Breast epithelium (tissue), 4 donors: ENCODE measurements at regions not wholly inside any gene's neighbourhood (a gene's known extent, or its start where the extent isn't known, plus 50 kb on each side); places are given as distances from the start of the nearest gene placed in this dataset.

Experiments used
- DNase-seq, 2 donors: peaks; one replicate each; pipeline ENCODE4 v3.0.0-alpha.2; 2019; ENCODE audit warnings: low spot score in 2 of 2
- H3K27ac ChIP-seq, 2 donors: fragments of 200-600 bp; sonication (generic) in 1 of 2; one replicate each; pipeline ENCODE4 v1.5.1; 2016 to 2019; ENCODE audit warnings: mild to moderate bottlenecking in 1 of 2
- H3K27me3 ChIP-seq, 2 donors: fragments of 200-600 bp; sonication (generic) in 1 of 2; one replicate each; pipeline versions ENCODE4 v1.5.1 to v1.6.0; 2017 to 2019; ENCODE audit warnings: control low read depth in 1 of 2, mild to moderate bottlenecking in 1 of 2
- H3K36me3 ChIP-seq: fragments of 200-600 bp; one replicate; pipeline ENCODE4 v1.5.1; 2019
- H3K4me1 ChIP-seq, 2 donors: fragments of 200-600 bp; sonication (generic); one replicate each; pipeline ENCODE4 v1.5.1; 2016 to 2019; ENCODE audit warnings: control low read depth in 1 of 2
- H3K4me3 ChIP-seq, 3 donors: fragments of 200-600 bp; sonication (generic); 1 replicate in 2 of 3; 2 replicates in 1 of 3; pipeline ENCODE4 v1.5.1; 2016 to 2019; ENCODE audit warnings: mild to moderate bottlenecking in 3 of 3, moderate library complexity in 2 of 3
- H3K9me3 ChIP-seq, 2 donors: fragments of 200-600 bp; sonication (generic) in 1 of 2; one replicate each; pipeline ENCODE4 v1.5.1; 2016 to 2019; ENCODE audit warnings: control low read depth in 1 of 2
- CTCF ChIP-seq, 3 donors: fragments of 450-650 bp; IDR thresholded peaks; one replicate each; pipeline ENCODE4 v1.5.1; 2016 to 2017; ENCODE audit warnings: antibody characterized with exemption in 3 of 3, mild to moderate bottlenecking in 3 of 3, moderate library complexity in 3 of 3
- POLR2A ChIP-seq: fragments of 450-650 bp; IDR thresholded peaks from one replicate; pipeline ENCODE4 v1.6.1; 2016; ENCODE audit warnings: antibody characterized with exemption, mild to moderate bottlenecking, moderate library complexity
- POLR2AphosphoS5 ChIP-seq, 3 donors: sonication (generic); formaldehyde crosslinking; IDR thresholded peaks; one replicate each; pipeline ENCODE4 v1.6.1; 2017; ENCODE audit warnings: antibody characterized with exemption in 3 of 3
- intact Hi-C: fragments of 100-400 bp; cut with DNase I; formaldehyde crosslinking; loops from one replicate; pipeline ENCODE4 v1.15.1; 2023; ENCODE audit warnings: low total_unique reads

GRCh38 chr14:62436261-62436660 is 609.0 kb downstream of the KCNH5 start:
- H3K4me3 ChIP-seq = no peak overlapping the region
- intact Hi-C loops = no loop called here
- H3K27me3 ChIP-seq = no peaks in the 10 kb centered on the region
- H3K27ac ChIP-seq = no peak overlapping the region
- no peak for DNase-seq
- TF ChIP-seq POLR2A (no peak), CTCF (IDR thresholded peaks at IDR 0.05) (no peak), POLR2AphosphoS5 (IDR thresholded peaks at IDR 0.05) (no peak)
- peaks cover 30 to 46% of the 10 kb centered on the region in 2 donors for H3K9me3 ChIP-seq
- no peaks in the 10 kb centered on the region for H3K4me1 ChIP-seq
- no peaks in the 10 kb centered on the region for H3K36me3 ChIP-seq

GRCh38 chr14:62439210-62439609 is 606.0 kb downstream of the KCNH5 start:
- no peaks in the 10 kb centered on the region for H3K36me3 ChIP-seq
- DNase-seq = no peak
- TF ChIP-seq CTCF (IDR thresholded peaks at IDR 0.05) (no peak), POLR2A (no peak), POLR2AphosphoS5 (IDR thresholded peaks at IDR 0.05) (no peak)
- H3K4me1 ChIP-seq = no peaks in the 10 kb centered on the region
- no peaks in the 10 kb centered on the region for H3K27me3 ChIP-seq
- no peak overlapping the region for H3K27ac ChIP-seq
- intact Hi-C loops = no loop called here
- H3K9me3 ChIP-seq = peaks cover 24 to 26% of the 10 kb centered on the region in 2 donors
- no peak overlapping the region for H3K4me3 ChIP-seq

- intact Hi-C loops = no loop called here
- no peak overlapping the region for H3K4me3 ChIP-seq
- no peak for DNase-seq
- H3K9me3 ChIP-seq = peaks cover 18 to 24% of the 10 kb centered on the region in 2 donors
- H3K27ac ChIP-seq = no peak overlapping the region
- no peaks in the 10 kb centered on the region for H3K27me3 ChIP-seq
- H3K36me3 ChIP-seq = no peaks in the 10 kb centered on the region
- TF ChIP-seq POLR2A = no peak
- no peak for TF ChIP-seq POLR2AphosphoS5 (IDR thresholded peaks at IDR 0.05)
- TF ChIP-seq CTCF (IDR thresholded peaks at IDR 0.05) = no peak
- H3K4me1 ChIP-seq = no peaks in the 10 kb centered on the region
Measured at GRCh38 chr14:62443796-62444195, 601.5 kb downstream of the KCNH5 start.

GRCh38 chr14:62445570-62445969 is 599.7 kb downstream of the KCNH5 start:
- H3K9me3 ChIP-seq = peaks cover 3 to 7% of the 10 kb centered on the region in 2 donors
- H3K27ac ChIP-seq = no peak overlapping the region
- no peaks in the 10 kb centered on the region for H3K36me3 ChIP-seq
- H3K27me3 ChIP-seq = no peaks in the 10 kb centered on the region
- intact Hi-C loops = loop anchor here (5.0 kb wide), 1 partner anchor 832 kb away; no protein-coding TSS in a partner anchor
- no peak overlapping the region for H3K4me3 ChIP-seq
- no peak for TF ChIP-seq POLR2AphosphoS5 (IDR thresholded peaks at IDR 0.05)
- no peak for TF ChIP-seq POLR2A
- TF ChIP-seq CTCF (IDR thresholded peaks at IDR 0.05) = no peak
- no peaks in the 10 kb centered on the region for H3K4me1 ChIP-seq
- no peak for DNase-seq

GRCh38 chr14:62451221-62451620 is 594.0 kb downstream of the KCNH5 start:
- no peak for TF ChIP-seq CTCF (IDR thresholded peaks at IDR 0.05)
- TF ChIP-seq POLR2A = no peak
- TF ChIP-seq POLR2AphosphoS5 (IDR thresholded peaks at IDR 0.05) = no peak
- intact Hi-C loops = no loop called here
- DNase-seq = no peak
- Histone ChIP-seq H3K36me3 (no peaks in the 10 kb centered on the region), H3K9me3 (no peaks in the 10 kb centered on the region), H3K27me3 (no peaks in the 10 kb centered on the region), H3K27ac (no peak overlapping the region), H3K4me3 (no peak overlapping the region), H3K4me1 (no peaks in the 10 kb centered on the region)
